Cardiac muscle cell (in vitro differentiated cells and primary cell): ENCODE measurements at regions not wholly inside any gene's neighbourhood (a gene's known extent, or its start where the extent isn't known, plus 50 kb on each side); places are given as distances from the start of the nearest gene placed in this dataset.

Experiments
- DNase-seq, 2 donors: peaks; one replicate each; pipeline versions ENCODE4 v3.0.0 to v3.0.0-alpha.2; 2010 to 2017; ENCODE audit warnings: low read depth in 1 of 2, low spot score in 1 of 2
- H3K27ac ChIP-seq: fragments of 200-600 bp; sonication (generic); 2 replicates; pipeline ENCODE4 v1.5.1; 2016
- H3K27me3 ChIP-seq: fragments of 200-600 bp; sonication (generic); 2 replicates; pipeline ENCODE4 v1.6.0; 2016; ENCODE audit warnings: control low read depth
- H3K36me3 ChIP-seq: fragments of 200-600 bp; sonication (generic); 2 replicates; pipeline ENCODE4 v1.5.1; 2016; ENCODE audit warnings: control low read depth
- H3K4me1 ChIP-seq: fragments of 200-600 bp; sonication (generic); 2 replicates; pipeline ENCODE4 v1.8.1; 2017; ENCODE audit warnings: low read depth, mild to moderate bottlenecking, mixed run types
- H3K4me3 ChIP-seq: fragments of 200-600 bp; sonication (generic); 2 replicates; pipeline ENCODE4 v1.5.1; 2016; ENCODE audit warnings: mild to moderate bottlenecking
- H3K9me3 ChIP-seq: fragments of 200-600 bp; sonication (generic); 2 replicates; pipeline ENCODE4 v1.5.1; 2017; ENCODE audit warnings: low read depth, mild to moderate bottlenecking, control low read depth
- CTCF ChIP-seq: IDR thresholded peaks from 2 replicates; pipeline ENCODE4 v1.5.1; 2012; ENCODE audit warnings: low read depth, mild to moderate bottlenecking, low read length

- TF ChIP-seq CTCF: no peak
- H3K9me3 ChIP-seq: no peaks in the 10 kb centered on the region
- DNase-seq: no peak
- no peak overlapping the region for H3K27ac ChIP-seq
- H3K4me3 ChIP-seq: no peak overlapping the region
- no peaks in the 10 kb centered on the region for H3K4me1 ChIP-seq
- H3K36me3 ChIP-seq: no peaks in the 10 kb centered on the region
- no peaks in the 10 kb centered on the region for H3K27me3 ChIP-seq
Observed at GRCh38 chr1:213685992-213686582, 301.7 kb upstream of the PROX1 start.

GRCh38 chr1:213686983-213687382 lies 300.8 kb upstream of the PROX1 start:
- no peak for TF ChIP-seq CTCF
- Histone ChIP-seq H3K4me1 (no peaks in the 10 kb centered on the region), H3K36me3 (no peaks in the 10 kb centered on the region), H3K27ac (no peak overlapping the region), H3K27me3 (no peaks in the 10 kb centered on the region), H3K9me3 (no peaks in the 10 kb centered on the region), H3K4me3 (no peak overlapping the region)
- no peak for DNase-seq

- Histone ChIP-seq H3K27me3 (no peaks in the 10 kb centered on the region), H3K4me3 (no peak overlapping the region), H3K27ac (no peak overlapping the region), H3K36me3 (no peaks in the 10 kb centered on the region), H3K9me3 (no peaks in the 10 kb centered on the region), H3K4me1 (no peaks in the 10 kb centered on the region)
- no peak for TF ChIP-seq CTCF
- no peak for DNase-seq
Observed at GRCh38 chr1:213687832-213688231, 299.9 kb upstream of the PROX1 start.

- Histone ChIP-seq H3K4me1 (no peaks in the 10 kb centered on the region), H3K4me3 (no peak overlapping the region), H3K27me3 (no peaks in the 10 kb centered on the region), H3K36me3 (no peaks in the 10 kb centered on the region), H3K9me3 (no peaks in the 10 kb centered on the region), H3K27ac (no peak overlapping the region)
- no peak for DNase-seq
- TF ChIP-seq CTCF: no peak
Observed at GRCh38 chr1:213688655-213689054, 299.1 kb upstream of the PROX1 start.

GRCh38 chr1:213689260-213689659 lies 298.5 kb upstream of the PROX1 start:
- Histone ChIP-seq H3K4me3 (no peak overlapping the region), H3K4me1 (no peaks in the 10 kb centered on the region), H3K36me3 (no peaks in the 10 kb centered on the region), H3K27ac (no peak overlapping the region), H3K9me3 (no peaks in the 10 kb centered on the region), H3K27me3 (no peaks in the 10 kb centered on the region)
- TF ChIP-seq CTCF: no peak
- DNase-seq: no peak
